Tibial artery (tissue), 4 donors: ENCODE measurements at regions not wholly inside any gene's neighbourhood (a gene's known extent, or its start where the extent isn't known, plus 50 kb on each side); places are given as distances from the start of the nearest gene placed in this dataset.

Experiments used
- DNase-seq, 2 donors: peaks; one replicate each; pipeline ENCODE4 v3.0.0-alpha.2; 2019
- H3K27ac ChIP-seq, 2 donors: fragments of 200-600 bp; sonication (generic) in 1 of 2; 1 replicate in 1 of 2; 2 replicates in 1 of 2; pipeline ENCODE4 v1.5.1; 2018 to 2019; ENCODE audit warnings: mild to moderate bottlenecking in 1 of 2
- H3K27me3 ChIP-seq, 2 donors: fragments of 200-600 bp; sonication (generic) in 1 of 2; one replicate each; pipeline versions ENCODE4 v1.5.1 to v1.6.0; 2016 to 2019
- H3K36me3 ChIP-seq, 3 donors: fragments of 200-600 bp; sonication (generic) in 2 of 3; one replicate each; pipeline ENCODE4 v1.5.1; 2016 to 2019; ENCODE audit warnings: mild to moderate bottlenecking in 2 of 3
- H3K4me1 ChIP-seq, 4 donors: fragments of 200-600 bp; sonication (generic) in 2 of 4; 1 replicate in 3 of 4; 2 replicates in 1 of 4; pipeline ENCODE4 v1.5.1; 2016 to 2019
- H3K4me3 ChIP-seq, 2 donors: fragments of 200-600 bp; sonication (generic) in 1 of 2; 1 replicate in 1 of 2; 2 replicates in 1 of 2; pipeline ENCODE4 v1.5.1; 2018 to 2019; ENCODE audit warnings: mild to moderate bottlenecking in 2 of 2
- H3K9me3 ChIP-seq, 3 donors: fragments of 200-600 bp; sonication (generic) in 1 of 3; one replicate each; pipeline ENCODE4 v1.5.1; 2016 to 2019
- CTCF ChIP-seq, 2 experiments: fragments of 200-600 bp in 1 of 2; fragments of 450-650 bp in 1 of 2; IDR thresholded peaks; one replicate each; pipeline ENCODE4 v1.5.1; 2017 to 2019; ENCODE audit warnings: antibody characterized with exemption in 2 of 2, mild to moderate bottlenecking in 1 of 2, moderate library complexity in 1 of 2
- intact Hi-C: fragments of 100-400 bp; cut with DNase I; formaldehyde crosslinking; loops from one replicate; pipeline ENCODE4 v1.15.0; 2023; ENCODE audit warnings: low total_unique reads

GRCh38 chr20:58011947-58012610 lies 216.4 kb downstream of the ANKRD60 start:
- TF ChIP-seq CTCF (IDR thresholded peaks at IDR 0.05): no peak
- no peak overlapping the region for H3K4me3 ChIP-seq
- peak overlapping the region in 1 of 2 donors; percentile 42 for H3K27ac ChIP-seq
- peaks cover 0 to 35% (median 27%) of the 10 kb centered on the region in 4 donors for H3K4me1 ChIP-seq
- H3K27me3 ChIP-seq: no peaks in the 10 kb centered on the region
- H3K9me3 ChIP-seq: no peaks in the 10 kb centered on the region
- intact Hi-C loops: loop anchor here (10.0 kb wide), 1 partner anchor 173 kb away; no protein-coding TSS in a partner anchor
- H3K36me3 ChIP-seq: no peaks in the 10 kb centered on the region
- DNase-seq: peak in 1 of 2 donors; percentile 5

GRCh38 chr20:58011106-58011946 lies 217.1 kb downstream of the ANKRD60 start:
- intact Hi-C loops: loop anchor here (10.0 kb wide), 1 partner anchor 173 kb away; no protein-coding TSS in a partner anchor
- Histone ChIP-seq H3K4me1 (peaks cover 0 to 39% (median 27%) of the 10 kb centered on the region in 4 donors), H3K27me3 (no peaks in the 10 kb centered on the region), H3K36me3 (no peaks in the 10 kb centered on the region), H3K4me3 (no peak overlapping the region), H3K27ac (no peak overlapping the region), H3K9me3 (no peaks in the 10 kb centered on the region)
- TF ChIP-seq CTCF (IDR thresholded peaks at IDR 0.05): no peak
- DNase-seq: peak in 1 of 2 donors; percentile 11

GRCh38 chr20:58010666-58011065 lies 217.8 kb downstream of the ANKRD60 start:
- intact Hi-C loops: loop anchor here (10.0 kb wide), 1 partner anchor 174 kb away; no protein-coding TSS in a partner anchor
- H3K27ac ChIP-seq: no peak overlapping the region

GRCh38 chr20:58010186-58010585 lies 218.3 kb downstream of the ANKRD60 start:
- Histone ChIP-seq H3K36me3 (no peaks in the 10 kb centered on the region), H3K27me3 (no peaks in the 10 kb centered on the region), H3K27ac (no peak overlapping the region), H3K4me3 (no peak overlapping the region), H3K4me1 (peaks cover 0 to 39% (median 27%) of the 10 kb centered on the region in 4 donors), H3K9me3 (no peaks in the 10 kb centered on the region)
- no peak for TF ChIP-seq CTCF (IDR thresholded peaks at IDR 0.05)
- intact Hi-C loops: loop anchor here (10.0 kb wide), 1 partner anchor 175 kb away; no protein-coding TSS in a partner anchor
- peak in 1 of 2 donors; percentile 7 for DNase-seq

More at GRCh38 chr20:58010666-58011065, 217.8 kb downstream of the ANKRD60 start:
- peak in 1 of 2 donors; percentile 19 for DNase-seq
- no peak for TF ChIP-seq CTCF (IDR thresholded peaks at IDR 0.05)
- H3K36me3 ChIP-seq: no peaks in the 10 kb centered on the region
- H3K4me3 ChIP-seq: no peak overlapping the region
- H3K4me1 ChIP-seq: peaks cover 0 to 39% (median 27%) of the 10 kb centered on the region in 4 donors
- no peaks in the 10 kb centered on the region for H3K9me3 ChIP-seq
- no peaks in the 10 kb centered on the region for H3K27me3 ChIP-seq

- DNase-seq: peak in 1 of 2 donors; percentile 7
- Histone ChIP-seq H3K27ac (peak overlapping the region in 1 of 2 donors; percentile 52), H3K36me3 (no peaks in the 10 kb centered on the region), H3K4me3 (no peak overlapping the region), H3K9me3 (no peaks in the 10 kb centered on the region), H3K4me1 (peaks cover 0 to 39% (median 27%) of the 10 kb centered on the region in 4 donors), H3K27me3 (no peaks in the 10 kb centered on the region)
- intact Hi-C loops: no loop called here
- no peak for TF ChIP-seq CTCF (IDR thresholded peaks at IDR 0.05)
Observed at GRCh38 chr20:58008866-58009265, 219.6 kb downstream of the ANKRD60 start.
